HG03565 (cell line): ENCODE measurements at regions not wholly inside any gene's neighbourhood (a gene's known extent, or its start where the extent isn't known, plus 50 kb on each side); places are given as distances from the start of the nearest gene placed in this dataset.

Source experiments
- ATAC-seq: cut with Tn5 transposase; IDR thresholded peaks from one replicate; pipeline ENCODE4 v1.9.1; 2021; ENCODE audit warnings: mild to moderate bottlenecking, moderate library complexity; ENCODE audit not compliant: unreplicated experiment

- no peak for ATAC-seq
These were observed 533.2 kb upstream of the POM121L12 start for GRCh38 chr7:52502281-52502680.

- ATAC-seq, result no peak
These were observed 533.7 kb upstream of the POM121L12 start for GRCh38 chr7:52501696-52502095.

GRCh38 chr7:52500841-52501240 lies 534.6 kb upstream of the POM121L12 start:
- ATAC-seq, result no peak

GRCh38 chr7:52498366-52498765 lies 537.1 kb upstream of the POM121L12 start:
- ATAC-seq, result no peak

GRCh38 chr7:52486267-52486666 lies 549.2 kb upstream of the POM121L12 start:
- no peak for ATAC-seq

- ATAC-seq, result no peak
These were observed 553.4 kb upstream of the POM121L12 start for GRCh38 chr7:52482076-52482475.

GRCh38 chr7:52481571-52481970 lies 553.9 kb upstream of the POM121L12 start:
- no peak for ATAC-seq

GRCh38 chr7:52479990-52480389 lies 555.4 kb upstream of the POM121L12 start:
- no peak for ATAC-seq

GRCh38 chr7:52475001-52475582 lies 560.3 kb upstream of the POM121L12 start:
- ATAC-seq, result no peak

GRCh38 chr7:52473756-52474155 lies 561.7 kb upstream of the POM121L12 start:
- no peak for ATAC-seq

GRCh38 chr7:52472006-52472620 lies 563.3 kb upstream of the POM121L12 start:
- ATAC-seq, result no peak

GRCh38 chr7:52465216-52465615 lies 570.2 kb upstream of the POM121L12 start:
- ATAC-seq, result no peak

GRCh38 chr7:52463341-52463740 lies 572.1 kb upstream of the POM121L12 start:
- ATAC-seq, result no peak

- no peak for ATAC-seq
These were observed 573.0 kb upstream of the POM121L12 start for GRCh38 chr7:52462474-52462873.

GRCh38 chr7:52455571-52455970 lies 579.9 kb upstream of the POM121L12 start:
- no peak for ATAC-seq

GRCh38 chr7:52450816-52451215 lies 584.6 kb upstream of the POM121L12 start:
- ATAC-seq, result no peak

- ATAC-seq, result no peak
These were observed 587.8 kb upstream of the POM121L12 start for GRCh38 chr7:52447581-52448180.

- ATAC-seq, result no peak
These were observed 599.2 kb upstream of the POM121L12 start for GRCh38 chr7:52436278-52436677.

GRCh38 chr7:52431082-52431815 lies 604.2 kb upstream of the POM121L12 start:
- no peak for ATAC-seq

- ATAC-seq, result no peak
These were observed 612.2 kb upstream of the POM121L12 start for GRCh38 chr7:52423251-52423650.

- ATAC-seq, result no peak
These were observed 622.4 kb upstream of the POM121L12 start for GRCh38 chr7:52413051-52413450.

- no peak for ATAC-seq
These were observed 625.4 kb upstream of the POM121L12 start for GRCh38 chr7:52410032-52410431.
